ENCODE measurements at regions not wholly inside any gene's neighbourhood (a gene's known extent, or its start where the extent isn't known, plus 50 kb on each side); places are given as distances from the start of the nearest gene placed in this dataset.

DNA sequence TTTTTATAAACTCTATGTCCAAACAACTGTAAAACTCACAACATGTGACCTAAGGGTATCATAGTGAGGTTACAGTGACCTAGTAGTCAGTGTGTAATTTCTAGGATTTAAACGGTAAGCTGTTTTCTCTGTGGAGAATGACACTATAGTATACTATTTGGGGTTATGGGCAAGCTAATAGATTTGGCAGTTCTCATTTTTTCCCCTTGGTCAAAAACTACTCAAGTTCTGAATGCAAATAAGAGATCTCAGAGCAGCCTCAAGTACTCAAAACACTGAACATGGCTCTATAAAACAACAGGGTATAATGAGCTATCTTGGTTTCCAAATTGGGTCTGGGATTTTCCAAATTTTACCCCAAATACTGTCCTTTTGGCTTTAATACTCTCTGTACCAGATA lies 88.5 kb upstream of the HMCN1 start:
- TF ChIP-seq, protein P1, sequence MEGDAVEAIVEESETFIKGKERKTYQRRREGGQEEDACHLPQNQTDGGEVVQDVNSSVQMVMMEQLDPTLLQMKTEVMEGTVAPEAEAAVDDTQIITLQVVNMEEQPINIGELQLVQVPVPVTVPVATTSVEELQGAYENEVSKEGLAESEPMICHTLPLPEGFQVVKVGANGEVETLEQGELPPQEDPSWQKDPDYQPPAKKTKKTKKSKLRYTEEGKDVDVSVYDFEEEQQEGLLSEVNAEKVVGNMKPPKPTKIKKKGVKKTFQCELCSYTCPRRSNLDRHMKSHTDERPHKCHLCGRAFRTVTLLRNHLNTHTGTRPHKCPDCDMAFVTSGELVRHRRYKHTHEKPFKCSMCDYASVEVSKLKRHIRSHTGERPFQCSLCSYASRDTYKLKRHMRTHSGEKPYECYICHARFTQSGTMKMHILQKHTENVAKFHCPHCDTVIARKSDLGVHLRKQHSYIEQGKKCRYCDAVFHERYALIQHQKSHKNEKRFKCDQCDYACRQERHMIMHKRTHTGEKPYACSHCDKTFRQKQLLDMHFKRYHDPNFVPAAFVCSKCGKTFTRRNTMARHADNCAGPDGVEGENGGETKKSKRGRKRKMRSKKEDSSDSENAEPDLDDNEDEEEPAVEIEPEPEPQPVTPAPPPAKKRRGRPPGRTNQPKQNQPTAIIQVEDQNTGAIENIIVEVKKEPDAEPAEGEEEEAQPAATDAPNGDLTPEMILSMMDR (IDR thresholded peaks at IDR 0.05): no peak
- no peak for TF ChIP-seq POLR2A (IDR thresholded peaks at IDR 0.05)
